ENCODE measurements at regions not wholly inside any gene's neighbourhood (a gene's known extent, or its start where the extent isn't known, plus 50 kb on each side); places are given as distances from the start of the nearest gene placed in this dataset.
A peak's percentile ranks its signal among the peaks of the same experiment; 100 is the strongest.

- no peak overlapping the region for H3K4me2 ChIP-seq
- no peaks in the 10 kb centered on the region for H3K9me3 ChIP-seq (ENCODE audit: insufficient read depth, low read depth)
- no peaks in the 10 kb centered on the region for H3K9me2 ChIP-seq (ENCODE audit: insufficient read depth)
- no peaks in the 10 kb centered on the region for H4K20me1 ChIP-seq (ENCODE audit: insufficient read depth)
- no peak overlapping the region for H3K4me3 ChIP-seq
- ChIA-PET CTCF (no interaction called here), POLR2A (ENCODE audit: unreplicated experiment) (interaction anchor here (0.6 kb wide), 2 partner anchors 8 to 1099 kb away, joined by 4 read pairs; no protein-coding TSS in a partner anchor)
- H3K27me3 ChIP-seq (ENCODE audit: insufficient read depth, low read depth) = no peaks in the 10 kb centered on the region
- H3K36me3 ChIP-seq (ENCODE audit: low read depth) = no peaks in the 10 kb centered on the region
- intact Hi-C loops (cut with micrococcal nuclease; ENCODE audit: unreplicated experiment) = no loop called here
- no peak for TF ChIP-seq EZH2 (IDR thresholded peaks at IDR 0.05; ENCODE audit: low read depth)
- TF ChIP-seq CTCF (conservative IDR thresholded peaks at IDR 0.05) = no peak
- no peaks in the 10 kb centered on the region for H3F3A ChIP-seq (ENCODE audit: insufficient read depth, low read depth)
- no peaks in the 10 kb centered on the region for H3K79me2 ChIP-seq (ENCODE audit: low read depth)
- no TSS peak for BruUV-seq (replicated peaks)
- no peaks in the 10 kb centered on the region for H3K4me1 ChIP-seq (replicated peaks; ENCODE audit: insufficient read depth)
- H3K27ac ChIP-seq = no peak overlapping the region
- DNase-seq = no peak
- 0 out of 2 replicates have a peak overlapping the region, but pooled peaks have one; percentile 15 for H2AFZ ChIP-seq
Measured at GRCh38 chr17:71292006-71292405, 828.8 kb upstream of the SOX9 start.

- H3K27me3 ChIP-seq (ENCODE audit: insufficient read depth, low read depth) = no peaks in the 10 kb centered on the region
Measured at GRCh38 chr17:71296005-71296404, 824.8 kb upstream of the SOX9 start.

GRCh38 chr17:71301063-71301462, 819.8 kb upstream of the SOX9 start:
- Histone ChIP-seq H3K9me2 (ENCODE audit: insufficient read depth) (no peaks in the 10 kb centered on the region), H3K79me2 (ENCODE audit: low read depth) (no peaks in the 10 kb centered on the region), H3K27me3 (ENCODE audit: insufficient read depth, low read depth) (no peaks in the 10 kb centered on the region), H4K20me1 (ENCODE audit: insufficient read depth) (no peaks in the 10 kb centered on the region), H3K9me3 (ENCODE audit: insufficient read depth, low read depth) (peaks cover 4% of the 10 kb centered on the region; the same call in 1 of the 2 replicates), H3K4me2 (no peak overlapping the region), H3K4me1 (replicated peaks; ENCODE audit: insufficient read depth) (no peaks in the 10 kb centered on the region), H3K27ac (no peak overlapping the region), H3F3A (ENCODE audit: insufficient read depth, low read depth) (no peaks in the 10 kb centered on the region), H3K4me3 (no peak overlapping the region), H2AFZ (no peak overlapping the region), H3K36me3 (ENCODE audit: low read depth) (no peaks in the 10 kb centered on the region)
- no TSS peak for BruUV-seq (replicated peaks)
- TF ChIP-seq CTCF (conservative IDR thresholded peaks at IDR 0.05) = no peak
- intact Hi-C loops (cut with micrococcal nuclease; ENCODE audit: unreplicated experiment) = no loop called here
- ChIA-PET CTCF (no interaction called here), POLR2A (ENCODE audit: unreplicated experiment) (no interaction called here)
- no peak for DNase-seq

More at GRCh38 chr17:71296005-71296404, 824.8 kb upstream of the SOX9 start:
- H3K4me1 ChIP-seq (replicated peaks; ENCODE audit: insufficient read depth) = no peaks in the 10 kb centered on the region
- TF ChIP-seq EZH2 (IDR thresholded peaks at IDR 0.05; ENCODE audit: low read depth) (no peak), CTCF (conservative IDR thresholded peaks at IDR 0.05) (no peak)
- intact Hi-C loops (cut with micrococcal nuclease; ENCODE audit: unreplicated experiment) = no loop called here
- no peak overlapping the region for H3K27ac ChIP-seq
- no peak overlapping the region for H3K4me3 ChIP-seq
- no peaks in the 10 kb centered on the region for H3K79me2 ChIP-seq (ENCODE audit: low read depth)
- H3K36me3 ChIP-seq (ENCODE audit: low read depth) = no peaks in the 10 kb centered on the region
- BruUV-seq (replicated peaks) = no TSS peak
- ChIA-PET POLR2A (ENCODE audit: unreplicated experiment) (no interaction called here), CTCF (no interaction called here)
- H3K9me3 ChIP-seq (ENCODE audit: insufficient read depth, low read depth) = no peaks in the 10 kb centered on the region
- H3F3A ChIP-seq (ENCODE audit: insufficient read depth, low read depth) = no peaks in the 10 kb centered on the region
- H3K9me2 ChIP-seq (ENCODE audit: insufficient read depth) = no peaks in the 10 kb centered on the region
- no peak overlapping the region for H3K4me2 ChIP-seq
- no peaks in the 10 kb centered on the region for H4K20me1 ChIP-seq (ENCODE audit: insufficient read depth)
- DNase-seq = no peak
- no peak overlapping the region for H2AFZ ChIP-seq

Data from PC-9 (cell line).